ENCODE measurements at regions not wholly inside any gene's neighbourhood (a gene's known extent, or its start where the extent isn't known, plus 50 kb on each side); places are given as distances from the start of the nearest gene placed in this dataset.

- Histone ChIP-seq H4K20me1 (ENCODE audit: insufficient read depth) (no peaks in the 10 kb centered on the region), H3K27me3 (ENCODE audit: insufficient read depth, low read depth, low read length) (no peaks in the 10 kb centered on the region), H3K9me3 (ENCODE audit: low read length) (no peaks in the 10 kb centered on the region), H3F3A (ENCODE audit: insufficient read depth, low read length, poor library complexity, severe bottlenecking) (no peaks in the 10 kb centered on the region), H3K9me2 (ENCODE audit: insufficient read depth, low read length) (no peaks in the 10 kb centered on the region), H3K79me2 (replicated peaks; ENCODE audit: insufficient read depth, low read length) (no peaks in the 10 kb centered on the region), H3K9ac (ENCODE audit: low read length) (no peak overlapping the region), H2AFZ (ENCODE audit: low read depth, low read length) (no peak overlapping the region), H3K4me3 (ENCODE audit: low read length) (no peak overlapping the region), H3K36me3 (ENCODE audit: insufficient read depth, low read length) (no peaks in the 10 kb centered on the region), H3K4me2 (ENCODE audit: low read length) (no peak overlapping the region), H3K27ac (ENCODE audit: low read length) (no peak overlapping the region)
- TF ChIP-seq, protein P1, sequence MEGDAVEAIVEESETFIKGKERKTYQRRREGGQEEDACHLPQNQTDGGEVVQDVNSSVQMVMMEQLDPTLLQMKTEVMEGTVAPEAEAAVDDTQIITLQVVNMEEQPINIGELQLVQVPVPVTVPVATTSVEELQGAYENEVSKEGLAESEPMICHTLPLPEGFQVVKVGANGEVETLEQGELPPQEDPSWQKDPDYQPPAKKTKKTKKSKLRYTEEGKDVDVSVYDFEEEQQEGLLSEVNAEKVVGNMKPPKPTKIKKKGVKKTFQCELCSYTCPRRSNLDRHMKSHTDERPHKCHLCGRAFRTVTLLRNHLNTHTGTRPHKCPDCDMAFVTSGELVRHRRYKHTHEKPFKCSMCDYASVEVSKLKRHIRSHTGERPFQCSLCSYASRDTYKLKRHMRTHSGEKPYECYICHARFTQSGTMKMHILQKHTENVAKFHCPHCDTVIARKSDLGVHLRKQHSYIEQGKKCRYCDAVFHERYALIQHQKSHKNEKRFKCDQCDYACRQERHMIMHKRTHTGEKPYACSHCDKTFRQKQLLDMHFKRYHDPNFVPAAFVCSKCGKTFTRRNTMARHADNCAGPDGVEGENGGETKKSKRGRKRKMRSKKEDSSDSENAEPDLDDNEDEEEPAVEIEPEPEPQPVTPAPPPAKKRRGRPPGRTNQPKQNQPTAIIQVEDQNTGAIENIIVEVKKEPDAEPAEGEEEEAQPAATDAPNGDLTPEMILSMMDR (IDR thresholded peaks at IDR 0.05; ENCODE audit: poor library complexity, severe bottlenecking) = no peak
- TF ChIP-seq SMC3 (conservative IDR thresholded peaks at IDR 0.05; ENCODE audit: poor library complexity) (no peak), POLR2AphosphoS5 (IDR thresholded peaks at IDR 0.05) (no peak), EZH2 (IDR thresholded peaks at IDR 0.05; ENCODE audit: borderline replicate concordance, insufficient read depth, low read length, poor library complexity, severe bottlenecking) (no peak), TAF1 (IDR thresholded peaks at IDR 0.05; ENCODE audit: low read depth) (no peak), MXI1 (conservative IDR thresholded peaks at IDR 0.05; ENCODE audit: poor library complexity, severe bottlenecking) (no peak), EP300 (conservative IDR thresholded peaks at IDR 0.05; ENCODE audit: poor library complexity, severe bottlenecking) (no peak), RAD21 (conservative IDR thresholded peaks at IDR 0.05) (no peak)
- TF ChIP-seq, protein P2, sequence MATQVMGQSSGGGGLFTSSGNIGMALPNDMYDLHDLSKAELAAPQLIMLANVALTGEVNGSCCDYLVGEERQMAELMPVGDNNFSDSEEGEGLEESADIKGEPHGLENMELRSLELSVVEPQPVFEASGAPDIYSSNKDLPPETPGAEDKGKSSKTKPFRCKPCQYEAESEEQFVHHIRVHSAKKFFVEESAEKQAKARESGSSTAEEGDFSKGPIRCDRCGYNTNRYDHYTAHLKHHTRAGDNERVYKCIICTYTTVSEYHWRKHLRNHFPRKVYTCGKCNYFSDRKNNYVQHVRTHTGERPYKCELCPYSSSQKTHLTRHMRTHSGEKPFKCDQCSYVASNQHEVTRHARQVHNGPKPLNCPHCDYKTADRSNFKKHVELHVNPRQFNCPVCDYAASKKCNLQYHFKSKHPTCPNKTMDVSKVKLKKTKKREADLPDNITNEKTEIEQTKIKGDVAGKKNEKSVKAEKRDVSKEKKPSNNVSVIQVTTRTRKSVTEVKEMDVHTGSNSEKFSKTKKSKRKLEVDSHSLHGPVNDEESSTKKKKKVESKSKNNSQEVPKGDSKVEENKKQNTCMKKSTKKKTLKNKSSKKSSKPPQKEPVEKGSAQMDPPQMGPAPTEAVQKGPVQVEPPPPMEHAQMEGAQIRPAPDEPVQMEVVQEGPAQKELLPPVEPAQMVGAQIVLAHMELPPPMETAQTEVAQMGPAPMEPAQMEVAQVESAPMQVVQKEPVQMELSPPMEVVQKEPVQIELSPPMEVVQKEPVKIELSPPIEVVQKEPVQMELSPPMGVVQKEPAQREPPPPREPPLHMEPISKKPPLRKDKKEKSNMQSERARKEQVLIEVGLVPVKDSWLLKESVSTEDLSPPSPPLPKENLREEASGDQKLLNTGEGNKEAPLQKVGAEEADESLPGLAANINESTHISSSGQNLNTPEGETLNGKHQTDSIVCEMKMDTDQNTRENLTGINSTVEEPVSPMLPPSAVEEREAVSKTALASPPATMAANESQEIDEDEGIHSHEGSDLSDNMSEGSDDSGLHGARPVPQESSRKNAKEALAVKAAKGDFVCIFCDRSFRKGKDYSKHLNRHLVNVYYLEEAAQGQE (IDR thresholded peaks at IDR 0.05; ENCODE audit: borderline replicate concordance) = no peak
Measured at GRCh38 chr10:109744020-109744419, 179.3 kb downstream of the XPNPEP1 start.

DNA sequence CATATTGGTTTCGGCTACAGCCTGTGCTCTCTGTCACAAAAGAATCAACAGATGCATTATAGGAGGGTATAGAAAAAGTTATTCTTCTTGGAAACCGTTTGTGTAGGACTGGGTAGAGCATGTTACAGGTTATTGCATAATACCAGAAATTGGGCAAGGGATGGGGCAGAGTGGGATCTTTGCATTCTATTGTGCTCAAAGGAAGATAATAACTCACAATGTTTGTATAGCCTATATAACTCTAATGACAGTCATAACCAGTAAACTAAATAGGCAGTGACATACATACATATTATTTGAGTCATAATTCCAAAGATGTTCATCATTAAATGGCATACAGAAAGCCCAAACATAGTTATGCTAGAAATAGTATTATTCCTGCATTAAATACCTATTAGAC is 179.7 kb downstream of the XPNPEP1 start:
- no peaks in the 10 kb centered on the region for H3K9me2 ChIP-seq (ENCODE audit: insufficient read depth, low read length)
- TF ChIP-seq TAF1 (IDR thresholded peaks at IDR 0.05; ENCODE audit: low read depth) (no peak), EP300 (conservative IDR thresholded peaks at IDR 0.05; ENCODE audit: poor library complexity, severe bottlenecking) (no peak), EZH2 (IDR thresholded peaks at IDR 0.05; ENCODE audit: borderline replicate concordance, insufficient read depth, low read length, poor library complexity, severe bottlenecking) (no peak), POLR2AphosphoS5 (IDR thresholded peaks at IDR 0.05) (no peak), RAD21 (conservative IDR thresholded peaks at IDR 0.05) (no peak), SMC3 (conservative IDR thresholded peaks at IDR 0.05; ENCODE audit: poor library complexity) (no peak), MXI1 (conservative IDR thresholded peaks at IDR 0.05; ENCODE audit: poor library complexity, severe bottlenecking) (no peak)
- TF ChIP-seq, protein P1 (IDR thresholded peaks at IDR 0.05; ENCODE audit: poor library complexity, severe bottlenecking) = no peak
- TF ChIP-seq, protein P2 (IDR thresholded peaks at IDR 0.05; ENCODE audit: borderline replicate concordance) = no peak
- H3K36me3 ChIP-seq (ENCODE audit: insufficient read depth, low read length) = no peaks in the 10 kb centered on the region
- H3K27me3 ChIP-seq (ENCODE audit: insufficient read depth, low read depth, low read length) = no peaks in the 10 kb centered on the region
- H3K4me2 ChIP-seq (ENCODE audit: low read length) = no peak overlapping the region
- no peaks in the 10 kb centered on the region for H3F3A ChIP-seq (ENCODE audit: insufficient read depth, low read length, poor library complexity, severe bottlenecking)
- H4K20me1 ChIP-seq (ENCODE audit: insufficient read depth) = no peaks in the 10 kb centered on the region
- H3K9ac ChIP-seq (ENCODE audit: low read length) = no peak overlapping the region
- no peak overlapping the region for H3K27ac ChIP-seq (ENCODE audit: low read length)
- H3K79me2 ChIP-seq (replicated peaks; ENCODE audit: insufficient read depth, low read length) = no peaks in the 10 kb centered on the region
- no peaks in the 10 kb centered on the region for H3K9me3 ChIP-seq (ENCODE audit: low read length)
- H2AFZ ChIP-seq (ENCODE audit: low read depth, low read length) = no peak overlapping the region
- H3K4me3 ChIP-seq (ENCODE audit: low read length) = no peak overlapping the region
